ENCODE measurements at regions not wholly inside any gene's neighbourhood (a gene's known extent, or its start where the extent isn't known, plus 50 kb on each side); places are given as distances from the start of the nearest gene placed in this dataset.

DNA sequence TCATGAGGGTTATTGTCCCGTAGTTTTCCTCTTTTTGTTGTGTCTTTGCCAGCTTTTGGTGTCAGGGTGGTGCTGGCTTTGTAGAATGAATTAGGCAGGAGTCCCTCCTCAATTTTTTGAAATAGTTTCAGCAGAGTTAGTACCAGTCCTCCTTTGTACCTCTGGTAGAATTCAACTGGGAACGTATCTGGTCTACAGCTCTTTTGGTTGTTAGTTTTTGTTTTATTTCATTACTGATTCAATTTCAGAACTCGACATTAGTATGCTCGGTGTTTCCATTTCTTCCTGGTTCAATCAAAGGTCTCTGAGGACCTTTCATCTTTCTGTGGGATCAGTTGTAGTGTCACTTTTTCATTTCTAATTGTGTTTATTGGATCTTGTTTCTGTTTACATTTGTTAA lies 1237.0 kb upstream of the PCDH9 start (continued):
- TF ChIP-seq, protein P1, sequence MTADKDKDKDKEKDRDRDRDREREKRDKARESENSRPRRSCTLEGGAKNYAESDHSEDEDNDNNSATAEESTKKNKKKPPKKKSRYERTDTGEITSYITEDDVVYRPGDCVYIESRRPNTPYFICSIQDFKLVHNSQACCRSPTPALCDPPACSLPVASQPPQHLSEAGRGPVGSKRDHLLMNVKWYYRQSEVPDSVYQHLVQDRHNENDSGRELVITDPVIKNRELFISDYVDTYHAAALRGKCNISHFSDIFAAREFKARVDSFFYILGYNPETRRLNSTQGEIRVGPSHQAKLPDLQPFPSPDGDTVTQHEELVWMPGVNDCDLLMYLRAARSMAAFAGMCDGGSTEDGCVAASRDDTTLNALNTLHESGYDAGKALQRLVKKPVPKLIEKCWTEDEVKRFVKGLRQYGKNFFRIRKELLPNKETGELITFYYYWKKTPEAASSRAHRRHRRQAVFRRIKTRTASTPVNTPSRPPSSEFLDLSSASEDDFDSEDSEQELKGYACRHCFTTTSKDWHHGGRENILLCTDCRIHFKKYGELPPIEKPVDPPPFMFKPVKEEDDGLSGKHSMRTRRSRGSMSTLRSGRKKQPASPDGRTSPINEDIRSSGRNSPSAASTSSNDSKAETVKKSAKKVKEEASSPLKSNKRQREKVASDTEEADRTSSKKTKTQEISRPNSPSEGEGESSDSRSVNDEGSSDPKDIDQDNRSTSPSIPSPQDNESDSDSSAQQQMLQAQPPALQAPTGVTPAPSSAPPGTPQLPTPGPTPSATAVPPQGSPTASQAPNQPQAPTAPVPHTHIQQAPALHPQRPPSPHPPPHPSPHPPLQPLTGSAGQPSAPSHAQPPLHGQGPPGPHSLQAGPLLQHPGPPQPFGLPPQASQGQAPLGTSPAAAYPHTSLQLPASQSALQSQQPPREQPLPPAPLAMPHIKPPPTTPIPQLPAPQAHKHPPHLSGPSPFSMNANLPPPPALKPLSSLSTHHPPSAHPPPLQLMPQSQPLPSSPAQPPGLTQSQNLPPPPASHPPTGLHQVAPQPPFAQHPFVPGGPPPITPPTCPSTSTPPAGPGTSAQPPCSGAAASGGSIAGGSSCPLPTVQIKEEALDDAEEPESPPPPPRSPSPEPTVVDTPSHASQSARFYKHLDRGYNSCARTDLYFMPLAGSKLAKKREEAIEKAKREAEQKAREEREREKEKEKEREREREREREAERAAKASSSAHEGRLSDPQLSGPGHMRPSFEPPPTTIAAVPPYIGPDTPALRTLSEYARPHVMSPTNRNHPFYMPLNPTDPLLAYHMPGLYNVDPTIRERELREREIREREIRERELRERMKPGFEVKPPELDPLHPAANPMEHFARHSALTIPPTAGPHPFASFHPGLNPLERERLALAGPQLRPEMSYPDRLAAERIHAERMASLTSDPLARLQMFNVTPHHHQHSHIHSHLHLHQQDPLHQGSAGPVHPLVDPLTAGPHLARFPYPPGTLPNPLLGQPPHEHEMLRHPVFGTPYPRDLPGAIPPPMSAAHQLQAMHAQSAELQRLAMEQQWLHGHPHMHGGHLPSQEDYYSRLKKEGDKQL (CRISPR knock-in tag; IDR thresholded peaks at IDR 0.05; ENCODE audit: borderline replicate concordance): no peak
- TF ChIP-seq CREB1 (IDR thresholded peaks at IDR 0.05) (no peak), CREB1 (CRISPR knock-in tag; IDR thresholded peaks at IDR 0.05) (no peak), ZNF785 (CRISPR knock-in tag; IDR thresholded peaks at IDR 0.05) (no peak), TAF15 (IDR thresholded peaks at IDR 0.05; ENCODE audit: low read depth, low read length) (no peak)
- TF ChIP-seq, protein P2, sequence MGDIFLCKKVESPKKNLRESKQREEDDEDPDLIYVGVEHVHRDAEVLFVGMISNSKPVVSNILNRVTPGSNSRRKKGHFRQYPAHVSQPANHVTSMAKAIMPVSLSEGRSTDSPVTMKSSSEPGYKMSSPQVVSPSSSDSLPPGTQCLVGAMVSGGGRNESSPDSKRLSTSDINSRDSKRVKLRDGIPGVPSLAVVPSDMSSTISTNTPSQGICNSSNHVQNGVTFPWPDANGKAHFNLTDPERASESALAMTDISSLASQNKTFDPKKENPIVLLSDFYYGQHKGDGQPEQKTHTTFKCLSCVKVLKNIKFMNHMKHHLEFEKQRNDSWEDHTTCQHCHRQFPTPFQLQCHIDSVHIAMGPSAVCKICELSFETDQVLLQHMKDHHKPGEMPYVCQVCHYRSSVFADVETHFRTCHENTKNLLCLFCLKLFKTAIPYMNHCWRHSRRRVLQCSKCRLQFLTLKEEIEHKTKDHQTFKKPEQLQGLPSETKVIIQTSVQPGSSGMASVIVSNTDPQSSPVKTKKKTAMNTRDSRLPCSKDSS (IDR thresholded peaks at IDR 0.05; ENCODE audit: low read depth, partially characterized antibody): no peak
- TF ChIP-seq, protein P3, sequence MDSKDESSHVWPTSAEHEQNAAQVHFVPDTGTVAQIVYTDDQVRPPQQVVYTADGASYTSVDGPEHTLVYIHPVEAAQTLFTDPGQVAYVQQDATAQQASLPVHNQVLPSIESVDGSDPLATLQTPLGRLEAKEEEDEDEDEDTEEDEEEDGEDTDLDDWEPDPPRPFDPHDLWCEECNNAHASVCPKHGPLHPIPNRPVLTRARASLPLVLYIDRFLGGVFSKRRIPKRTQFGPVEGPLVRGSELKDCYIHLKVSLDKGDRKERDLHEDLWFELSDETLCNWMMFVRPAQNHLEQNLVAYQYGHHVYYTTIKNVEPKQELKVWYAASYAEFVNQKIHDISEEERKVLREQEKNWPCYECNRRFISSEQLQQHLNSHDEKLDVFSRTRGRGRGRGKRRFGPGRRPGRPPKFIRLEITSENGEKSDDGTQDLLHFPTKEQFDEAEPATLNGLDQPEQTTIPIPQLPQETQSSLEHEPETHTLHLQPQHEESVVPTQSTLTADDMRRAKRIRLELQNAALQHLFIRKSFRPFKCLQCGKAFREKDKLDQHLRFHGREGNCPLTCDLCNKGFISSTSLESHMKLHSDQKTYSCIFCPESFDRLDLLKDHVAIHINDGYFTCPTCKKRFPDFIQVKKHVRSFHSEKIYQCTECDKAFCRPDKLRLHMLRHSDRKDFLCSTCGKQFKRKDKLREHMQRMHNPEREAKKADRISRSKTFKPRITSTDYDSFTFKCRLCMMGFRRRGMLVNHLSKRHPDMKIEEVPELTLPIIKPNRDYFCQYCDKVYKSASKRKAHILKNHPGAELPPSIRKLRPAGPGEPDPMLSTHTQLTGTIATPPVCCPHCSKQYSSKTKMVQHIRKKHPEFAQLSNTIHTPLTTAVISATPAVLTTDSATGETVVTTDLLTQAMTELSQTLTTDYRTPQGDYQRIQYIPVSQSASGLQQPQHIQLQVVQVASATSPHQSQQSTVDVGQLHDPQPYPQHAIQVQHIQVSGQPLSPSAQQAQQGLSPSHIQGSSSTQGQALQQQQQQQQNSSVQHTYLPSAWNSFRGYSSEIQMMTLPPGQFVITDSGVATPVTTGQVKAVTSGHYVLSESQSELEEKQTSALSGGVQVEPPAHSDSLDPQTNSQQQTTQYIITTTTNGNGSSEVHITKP (IDR thresholded peaks at IDR 0.05; ENCODE audit: partially characterized antibody): no peak
- TF ChIP-seq, protein P4, sequence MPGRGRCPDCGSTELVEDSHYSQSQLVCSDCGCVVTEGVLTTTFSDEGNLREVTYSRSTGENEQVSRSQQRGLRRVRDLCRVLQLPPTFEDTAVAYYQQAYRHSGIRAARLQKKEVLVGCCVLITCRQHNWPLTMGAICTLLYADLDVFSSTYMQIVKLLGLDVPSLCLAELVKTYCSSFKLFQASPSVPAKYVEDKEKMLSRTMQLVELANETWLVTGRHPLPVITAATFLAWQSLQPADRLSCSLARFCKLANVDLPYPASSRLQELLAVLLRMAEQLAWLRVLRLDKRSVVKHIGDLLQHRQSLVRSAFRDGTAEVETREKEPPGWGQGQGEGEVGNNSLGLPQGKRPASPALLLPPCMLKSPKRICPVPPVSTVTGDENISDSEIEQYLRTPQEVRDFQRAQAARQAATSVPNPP (IDR thresholded peaks at IDR 0.05; ENCODE audit: borderline replicate concordance, insufficient read depth, insufficient read length): no peak

Data from K562 (cell line).